GM19351 (cell line): ENCODE measurements at regions not wholly inside any gene's neighbourhood (a gene's known extent, or its start where the extent isn't known, plus 50 kb on each side); places are given as distances from the start of the nearest gene placed in this dataset.

Experiments used
- ATAC-seq: cut with Tn5 transposase; IDR thresholded peaks from one replicate; pipeline ENCODE4 v1.9.1; 2021; ENCODE audit warnings: mild to moderate bottlenecking, moderate library complexity; ENCODE audit not compliant: unreplicated experiment

- no peak for ATAC-seq
Measured at GRCh38 chr4:89665662-89666061, 171.3 kb downstream of the SNCA start.

DNA sequence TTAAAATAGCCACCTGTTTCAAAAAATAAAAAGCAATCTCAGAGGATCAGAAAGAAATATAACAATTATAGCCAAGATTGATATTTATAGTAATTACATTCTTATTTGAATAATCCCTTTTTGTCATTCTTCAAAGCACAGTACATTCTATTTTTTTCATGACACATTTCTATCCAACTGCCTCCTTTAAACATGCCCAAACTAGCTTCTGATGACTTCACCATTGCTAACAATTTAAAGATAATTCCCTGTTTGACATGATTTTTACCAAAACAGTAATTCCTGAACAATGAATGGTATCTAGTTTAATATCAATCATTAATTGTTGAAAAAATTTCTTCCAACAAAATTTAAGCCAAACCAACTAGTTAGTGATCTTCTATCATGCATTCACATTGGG lies 172.4 kb downstream of the SNCA start:
- ATAC-seq = no peak

- no peak for ATAC-seq
Measured at GRCh38 chr4:89661173-89661899, 175.6 kb downstream of the SNCA start.

- no peak for ATAC-seq
Measured at GRCh38 chr4:89660444-89661172, 176.4 kb downstream of the SNCA start.

GRCh38 chr4:89658701-89659024 lies 178.3 kb downstream of the SNCA start:
- ATAC-seq = peak; percentile 89

DNA sequence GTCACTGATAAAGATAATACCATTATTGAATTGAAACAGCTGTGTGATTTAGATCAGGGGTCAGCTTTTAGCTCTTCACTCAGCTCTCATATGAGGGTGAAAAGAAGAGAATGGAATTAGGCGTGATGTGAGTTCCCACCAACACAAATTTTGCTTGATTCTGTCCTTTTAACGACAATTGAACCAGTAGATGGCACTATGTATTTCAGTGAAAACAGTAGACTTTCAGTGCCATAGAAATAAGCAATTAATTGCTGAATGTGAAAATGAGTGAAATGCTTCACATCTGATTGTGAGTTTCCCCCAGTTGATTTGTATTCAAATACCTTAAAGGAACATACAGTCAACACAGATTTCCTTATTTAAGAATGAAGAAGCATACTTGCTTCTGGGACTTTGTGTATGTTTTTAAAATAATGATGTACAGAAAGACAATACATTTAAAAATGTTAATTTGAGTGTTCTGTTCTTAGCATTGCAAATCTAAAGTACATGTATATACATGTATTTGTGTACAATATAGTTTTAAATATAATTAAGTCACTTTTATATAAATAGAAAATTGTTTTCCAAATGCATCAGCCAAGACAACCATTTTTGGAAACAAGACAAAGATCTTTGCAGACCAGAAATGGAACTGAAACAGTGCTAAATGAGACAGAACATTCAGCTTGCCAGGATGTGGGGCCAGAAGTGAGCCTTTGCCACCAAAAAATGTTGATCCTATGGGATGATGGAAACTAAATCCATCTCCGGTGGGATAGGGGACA lies 178.8 kb downstream of the SNCA start:
- peak; percentile 79 for ATAC-seq

DNA sequence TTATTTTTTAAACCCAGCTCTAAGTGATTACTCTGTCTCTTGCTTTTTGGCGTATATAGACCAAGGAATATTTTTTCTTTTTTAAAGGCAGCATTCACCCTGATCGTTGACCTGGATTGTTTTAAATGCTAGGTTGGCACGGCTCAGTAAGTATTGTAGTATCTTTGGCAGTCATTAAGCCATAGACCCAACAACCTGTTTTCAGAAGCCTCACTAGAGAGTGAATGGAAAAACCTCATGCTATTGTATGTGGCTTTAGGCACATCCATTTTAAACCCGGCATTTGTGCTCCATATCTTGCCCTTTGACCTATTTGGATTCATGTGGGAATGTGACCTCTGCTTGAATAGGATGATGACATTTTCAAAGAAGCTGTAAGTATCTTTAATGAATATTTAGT lies 183.9 kb downstream of the SNCA start:
- no peak for ATAC-seq

- ATAC-seq = no peak
Measured at GRCh38 chr4:89645482-89645881, 191.5 kb downstream of the SNCA start.

GRCh38 chr4:89641367-89641687 lies 195.6 kb downstream of the SNCA start:
- no peak for ATAC-seq

DNA sequence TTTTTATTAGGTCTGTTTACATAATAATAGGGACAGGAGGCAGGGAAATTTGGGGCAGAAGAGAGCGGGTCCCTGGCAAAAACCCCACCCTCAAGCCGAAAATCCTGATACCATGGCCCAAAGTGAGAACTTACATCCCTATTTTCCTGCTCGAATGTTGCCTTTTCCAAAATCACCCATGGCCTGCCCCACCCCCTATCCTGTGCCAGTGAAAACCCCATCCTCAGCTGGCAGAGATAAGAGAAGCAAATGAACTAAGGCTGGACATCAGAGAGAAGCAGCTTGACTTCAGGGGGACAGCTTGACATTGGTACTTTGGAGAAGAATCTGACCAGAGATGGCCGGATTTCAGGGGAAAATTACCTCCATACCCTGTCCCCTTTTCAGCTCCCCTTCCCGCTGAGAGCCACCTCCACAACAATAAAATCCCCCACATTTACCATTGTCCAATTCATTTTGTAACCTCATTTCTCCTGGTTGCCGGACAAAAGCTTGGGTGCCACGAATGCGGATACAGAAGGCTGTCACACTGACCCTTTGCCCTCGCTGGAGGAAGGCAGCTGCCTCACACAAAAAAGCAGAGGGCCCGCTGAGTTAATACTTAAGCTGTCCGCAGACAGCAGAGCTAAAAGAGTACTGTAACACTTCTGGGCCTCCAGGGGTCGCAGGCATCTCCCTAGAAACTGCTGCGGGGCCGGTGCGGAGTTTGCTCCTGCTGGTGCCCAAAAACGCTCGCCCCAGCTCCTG lies 196.2 kb downstream of the SNCA start:
- no peak for ATAC-seq

DNA sequence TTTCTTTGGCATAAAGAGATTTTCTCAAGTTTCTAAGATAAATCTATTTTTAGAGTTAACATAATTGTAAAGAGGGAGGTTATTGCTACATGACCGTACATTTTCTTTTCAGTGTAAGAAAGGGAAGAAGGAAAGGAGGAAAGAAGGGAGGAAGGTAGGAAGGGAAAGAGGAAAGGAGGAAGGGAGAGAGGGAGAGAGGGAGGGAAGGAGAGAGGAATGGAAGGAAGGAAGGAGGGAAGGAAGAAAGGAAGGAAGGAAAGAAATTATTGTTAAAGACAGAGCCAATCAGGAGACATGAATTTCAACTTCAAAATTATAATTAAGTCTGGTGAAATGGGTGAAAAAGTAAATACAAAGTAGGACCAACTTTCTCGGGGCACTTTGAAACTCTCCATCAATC lies 197.6 kb downstream of the SNCA start:
- no peak for ATAC-seq

DNA sequence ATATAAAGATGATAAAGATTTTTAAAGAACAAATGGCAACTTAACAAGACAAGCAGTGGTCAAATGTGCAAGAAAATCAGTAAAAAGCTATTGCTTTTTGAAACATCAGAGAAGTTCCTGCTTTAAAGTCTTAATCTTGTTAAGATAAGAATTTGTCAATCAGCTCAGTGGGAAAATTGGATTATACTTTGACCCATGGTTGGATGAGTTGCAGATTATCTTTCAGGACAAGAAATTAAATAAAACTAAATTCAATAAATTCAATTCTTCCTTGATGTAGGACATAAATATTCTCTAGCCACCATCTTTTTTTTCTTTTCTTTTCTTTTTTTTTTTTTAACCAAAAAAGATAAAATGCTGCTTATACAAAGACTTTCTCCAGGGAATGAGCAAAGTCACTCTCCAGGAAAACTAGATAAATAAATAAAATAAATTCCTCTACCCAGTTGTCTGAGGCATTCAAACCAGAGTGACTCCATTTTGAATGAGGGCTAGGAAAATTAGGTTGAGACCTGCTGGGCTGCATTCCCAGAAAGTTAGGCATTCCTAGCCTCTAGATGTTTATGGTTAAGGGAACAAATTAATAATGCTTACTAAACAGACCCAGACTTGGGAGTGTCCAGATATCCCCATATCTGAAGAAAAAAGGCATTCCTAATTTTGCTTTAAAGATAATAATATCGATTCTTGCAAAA lies 211.2 kb downstream of the SNCA start:
- no peak for ATAC-seq

- no peak for ATAC-seq
Measured at GRCh38 chr4:89619206-89619962, 217.6 kb downstream of the SNCA start.

- ATAC-seq = no peak
Measured at GRCh38 chr4:89618151-89618550, 218.8 kb downstream of the SNCA start.

DNA sequence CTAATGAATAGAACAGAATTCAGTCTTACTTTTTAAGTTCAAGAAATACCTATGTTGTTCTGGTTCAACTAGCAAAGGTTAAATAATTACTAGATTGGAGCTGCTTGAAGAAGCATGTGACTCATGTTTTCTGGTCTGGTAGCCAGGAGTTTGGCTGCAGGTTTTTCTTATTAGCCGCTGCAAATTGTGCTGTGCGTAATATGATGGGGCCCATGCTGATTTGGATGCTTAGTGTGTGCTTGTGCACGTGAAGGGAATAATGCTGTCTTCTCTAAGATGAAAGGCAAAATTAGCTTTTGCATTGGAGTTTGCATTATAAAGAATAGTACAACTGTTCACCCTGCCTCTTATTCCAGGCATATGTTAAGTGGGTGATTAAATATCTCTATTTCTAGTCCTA lies 219.6 kb downstream of the SNCA start:
- ATAC-seq = no peak

GRCh38 chr4:89616382-89616781 lies 220.6 kb downstream of the SNCA start:
- ATAC-seq = no peak

GRCh38 chr4:89615051-89615450 lies 221.9 kb downstream of the SNCA start:
- no peak for ATAC-seq

DNA sequence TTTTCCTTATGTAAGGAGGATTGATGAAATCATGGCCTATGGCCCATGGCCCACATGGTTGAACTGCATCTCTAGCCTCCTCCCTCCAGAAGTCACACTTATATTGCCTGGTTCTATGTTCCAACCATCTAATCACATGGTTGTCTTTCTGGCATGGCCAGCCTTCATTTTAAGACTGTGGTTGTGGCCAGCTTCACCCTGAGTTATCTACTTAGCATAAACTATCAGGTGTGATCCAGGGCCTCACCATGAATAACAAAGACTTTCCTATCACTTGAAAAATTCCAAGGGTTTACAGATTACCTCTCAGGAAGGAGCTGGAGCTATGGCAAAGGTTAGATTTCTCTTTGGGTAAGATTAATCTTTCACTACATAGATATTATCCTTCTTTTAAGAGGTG lies 222.8 kb downstream of the SNCA start:
- no peak for ATAC-seq

DNA sequence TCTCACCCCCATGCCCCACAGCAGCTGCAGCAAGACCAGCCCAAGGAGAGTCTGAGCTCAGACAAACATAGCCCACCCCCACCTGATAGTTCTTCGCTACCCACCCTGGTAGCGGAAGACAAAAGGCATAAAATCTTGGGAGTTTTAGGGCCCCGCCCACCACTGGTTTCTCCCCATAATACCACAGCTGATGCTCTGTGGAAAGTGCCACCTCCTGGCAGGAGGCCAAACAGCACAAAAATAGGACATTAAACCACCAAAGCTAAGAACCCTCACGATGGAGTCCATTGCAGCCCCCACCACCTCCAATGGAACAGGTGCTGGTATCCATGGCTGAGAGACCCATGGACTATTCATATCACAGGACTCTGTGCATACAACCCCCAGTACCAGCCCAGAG lies 226.7 kb downstream of the SNCA start:
- ATAC-seq = no peak

DNA sequence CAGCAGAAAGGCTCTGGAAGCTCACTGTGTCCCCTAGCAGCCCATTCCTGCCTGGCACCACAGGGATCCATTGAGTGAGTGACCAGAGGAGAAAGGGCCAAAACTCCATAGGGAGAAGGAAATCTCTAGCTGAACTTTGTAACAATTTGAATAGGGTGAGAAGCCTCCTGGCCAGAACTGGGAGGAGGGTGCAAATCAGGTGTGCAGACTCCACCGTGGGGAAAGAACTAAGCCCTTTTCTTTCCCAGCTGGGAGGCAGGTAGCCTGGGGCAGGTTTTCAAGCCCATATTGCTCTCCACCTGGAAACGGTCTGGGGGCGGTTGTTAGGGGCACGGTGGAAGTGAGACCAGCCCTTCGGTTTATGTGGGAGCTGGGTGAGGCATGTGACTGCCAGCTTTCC lies 227.2 kb downstream of the SNCA start:
- no peak for ATAC-seq
